Activated naive CD8-positive, alpha-beta T cell treated with anti-CD3 and anti-CD28 coated beads, Interleukin-2, amount 50 U/mL, for 24 hours (primary cell): ENCODE measurements at regions not wholly inside any gene's neighbourhood (a gene's known extent, or its start where the extent isn't known, plus 50 kb on each side); places are given as distances from the start of the nearest gene placed in this dataset.
"Not testable (repeated sequence)": the region's sequence is repeated elsewhere in the genome, so short reads cannot be mapped to it uniquely, and the experiment has no call there.

Experiments
- ATAC-seq: fragments of 150-1000 bp; cut with Tn5 transposase; one replicate; pipeline ENCODE4 v1.10.0; 2021
- DNase-seq: peaks from one replicate; pipeline ENCODE4 v3.0.0; 2021
- H3K27ac Mint-ChIP-seq: one replicate; pipeline ENCODE4 v1.8.0; 2021; ENCODE audit warnings: mild to moderate bottlenecking, mixed read lengths
- H3K27me3 Mint-ChIP-seq: one replicate; pipeline ENCODE4 v1.8.0; 2021; ENCODE audit warnings: mixed read lengths
- H3K36me3 Mint-ChIP-seq: one replicate; pipeline ENCODE4 v1.8.0; 2021; ENCODE audit warnings: low read depth, mixed read lengths
- H3K4me1 Mint-ChIP-seq: one replicate; pipeline ENCODE4 v1.8.0; 2021; ENCODE audit warnings: mixed read lengths
- H3K4me3 Mint-ChIP-seq: one replicate; pipeline ENCODE4 v1.8.0; 2021; ENCODE audit warnings: mild to moderate bottlenecking, moderate library complexity, mixed read lengths
- H3K9me3 Mint-ChIP-seq: one replicate; pipeline ENCODE4 v1.8.0; 2021; ENCODE audit warnings: mixed read lengths

- ATAC-seq (no peak), DNase-seq (no peak)
- Mint-ChIP-seq H3K4me1 (peaks cover 5% of the 10 kb centered on the region), H3K4me3 (no peak overlapping the region), H3K27me3 (peaks cover 24% of the 10 kb centered on the region), H3K36me3 (peaks cover 2% of the 10 kb centered on the region), H3K9me3 (no peaks in the 10 kb centered on the region), H3K27ac (no peak overlapping the region)
Measured at GRCh38 chr15:62856466-62857246, 185.9 kb upstream of the TPM1 start.

GRCh38 chr15:62857411-62857853 lies 185.1 kb upstream of the TPM1 start:
- peaks cover 5% of the 10 kb centered on the region for H3K4me1 Mint-ChIP-seq
- peak; percentile 83 for ATAC-seq
- peaks cover 24% of the 10 kb centered on the region for H3K27me3 Mint-ChIP-seq
- peak; percentile 5 for DNase-seq
- no peak overlapping the region for H3K27ac Mint-ChIP-seq
- H3K9me3 Mint-ChIP-seq: no peaks in the 10 kb centered on the region
- no peak overlapping the region for H3K4me3 Mint-ChIP-seq
- peaks cover 2% of the 10 kb centered on the region for H3K36me3 Mint-ChIP-seq

GRCh38 chr15:62858343-62858742 lies 184.2 kb upstream of the TPM1 start:
- Mint-ChIP-seq H3K9me3 (no peaks in the 10 kb centered on the region), H3K27ac (no peak overlapping the region), H3K4me1 (peaks cover 5% of the 10 kb centered on the region), H3K4me3 (no peak overlapping the region), H3K27me3 (peaks cover 27% of the 10 kb centered on the region), H3K36me3 (peaks cover 2% of the 10 kb centered on the region)
- DNase-seq: no peak
- no peak for ATAC-seq

GRCh38 chr15:62862717-62863116 lies 179.8 kb upstream of the TPM1 start:
- no peak overlapping the region for H3K4me3 Mint-ChIP-seq
- no peak for ATAC-seq

GRCh38 chr15:62866366-62866765 lies 176.2 kb upstream of the TPM1 start:
- Mint-ChIP-seq H3K36me3 (no peaks in the 10 kb centered on the region), H3K9me3 (no peaks in the 10 kb centered on the region), H3K4me3 (no peak overlapping the region), H3K27me3 (peaks cover 5% of the 10 kb centered on the region), H3K4me1 (no peaks in the 10 kb centered on the region), H3K27ac (no peak overlapping the region)
- no peak for ATAC-seq
- DNase-seq: no peak

More at GRCh38 chr15:62862717-62863116, 179.8 kb upstream of the TPM1 start:
- Mint-ChIP-seq H3K27ac (no peak overlapping the region), H3K36me3 (peaks cover 2% of the 10 kb centered on the region), H3K27me3 (peaks cover 20% of the 10 kb centered on the region), H3K9me3 (no peaks in the 10 kb centered on the region), H3K4me1 (no peaks in the 10 kb centered on the region)
- DNase-seq: no peak

GRCh38 chr15:62867844-62868243 lies 174.7 kb upstream of the TPM1 start:
- ATAC-seq (no peak), DNase-seq (no peak)
- no peaks in the 10 kb centered on the region for H3K9me3 Mint-ChIP-seq
- peaks cover 3% of the 10 kb centered on the region for H3K27me3 Mint-ChIP-seq
- H3K36me3 Mint-ChIP-seq: no peaks in the 10 kb centered on the region
- no peaks in the 10 kb centered on the region for H3K4me1 Mint-ChIP-seq
- no peak overlapping the region for H3K27ac Mint-ChIP-seq
- H3K4me3 Mint-ChIP-seq: no peak overlapping the region

GRCh38 chr15:62868507-62868906 lies 174.0 kb upstream of the TPM1 start:
- no peak for ATAC-seq
- no peaks in the 10 kb centered on the region for H3K9me3 Mint-ChIP-seq
- peaks cover 2% of the 10 kb centered on the region for H3K27me3 Mint-ChIP-seq
- H3K27ac Mint-ChIP-seq: no peak overlapping the region
- H3K4me3 Mint-ChIP-seq: no peak overlapping the region
- DNase-seq: no peak
- H3K36me3 Mint-ChIP-seq: no peaks in the 10 kb centered on the region
- H3K4me1 Mint-ChIP-seq: no peaks in the 10 kb centered on the region

GRCh38 chr15:62869116-62869515 lies 173.4 kb upstream of the TPM1 start:
- H3K4me3 Mint-ChIP-seq: no peak overlapping the region
- peaks cover 1% of the 10 kb centered on the region for H3K27me3 Mint-ChIP-seq
- DNase-seq (no peak), ATAC-seq (no peak)
- no peak overlapping the region for H3K27ac Mint-ChIP-seq
- H3K9me3 Mint-ChIP-seq: no peaks in the 10 kb centered on the region
- no peaks in the 10 kb centered on the region for H3K36me3 Mint-ChIP-seq
- no peaks in the 10 kb centered on the region for H3K4me1 Mint-ChIP-seq

GRCh38 chr15:62870216-62870615 lies 172.3 kb upstream of the TPM1 start:
- no peaks in the 10 kb centered on the region for H3K27me3 Mint-ChIP-seq
- no peaks in the 10 kb centered on the region for H3K9me3 Mint-ChIP-seq
- no peaks in the 10 kb centered on the region for H3K36me3 Mint-ChIP-seq
- no peaks in the 10 kb centered on the region for H3K4me1 Mint-ChIP-seq
- DNase-seq (no peak), ATAC-seq (no peak)
- H3K27ac Mint-ChIP-seq: no peak overlapping the region
- no peak overlapping the region for H3K4me3 Mint-ChIP-seq

- H3K36me3 Mint-ChIP-seq, ATAC-seq, H3K4me3 Mint-ChIP-seq, H3K27me3 Mint-ChIP-seq, H3K9me3 Mint-ChIP-seq, H3K4me1 Mint-ChIP-seq, DNase-seq, H3K27ac Mint-ChIP-seq: not testable (repeated sequence)
Measured at GRCh38 chr15:62870701-62871100, 171.8 kb upstream of the TPM1 start.

- H3K4me1 Mint-ChIP-seq: no peaks in the 10 kb centered on the region
- H3K4me3 Mint-ChIP-seq: no peak overlapping the region
- H3K9me3 Mint-ChIP-seq: no peaks in the 10 kb centered on the region
- DNase-seq (no peak), ATAC-seq (no peak)
- H3K27ac Mint-ChIP-seq: no peak overlapping the region
- H3K36me3 Mint-ChIP-seq: no peaks in the 10 kb centered on the region
- H3K27me3 Mint-ChIP-seq: no peaks in the 10 kb centered on the region
Measured at GRCh38 chr15:62873203-62873602, 169.3 kb upstream of the TPM1 start.

GRCh38 chr15:62874064-62874463 lies 168.5 kb upstream of the TPM1 start:
- no peak for DNase-seq
- Mint-ChIP-seq H3K27me3 (no peaks in the 10 kb centered on the region), H3K27ac (no peak overlapping the region)

GRCh38 chr15:62874959-62875625 lies 167.5 kb upstream of the TPM1 start:
- Mint-ChIP-seq H3K9me3 (no peaks in the 10 kb centered on the region), H3K27ac (no peak overlapping the region)

More at GRCh38 chr15:62874064-62874463, 168.5 kb upstream of the TPM1 start:
- Mint-ChIP-seq H3K36me3 (no peaks in the 10 kb centered on the region), H3K4me3 (no peak overlapping the region), H3K4me1 (no peaks in the 10 kb centered on the region), H3K9me3 (no peaks in the 10 kb centered on the region)
- no peak for ATAC-seq

GRCh38 chr15:62875626-62876021 lies 166.9 kb upstream of the TPM1 start:
- no peaks in the 10 kb centered on the region for H3K9me3 Mint-ChIP-seq
- peaks cover 11% of the 10 kb centered on the region for H3K4me1 Mint-ChIP-seq
- H3K27me3 Mint-ChIP-seq: peaks cover 4% of the 10 kb centered on the region
- no peak for DNase-seq
- H3K36me3 Mint-ChIP-seq: no peaks in the 10 kb centered on the region
- no peak overlapping the region for H3K27ac Mint-ChIP-seq
- no peak for ATAC-seq
- H3K4me3 Mint-ChIP-seq: no peak overlapping the region

More at GRCh38 chr15:62874959-62875625, 167.5 kb upstream of the TPM1 start:
- DNase-seq (no peak), ATAC-seq (no peak)
- H3K36me3 Mint-ChIP-seq: no peaks in the 10 kb centered on the region
- no peak overlapping the region for H3K4me3 Mint-ChIP-seq
- H3K27me3 Mint-ChIP-seq: peaks cover 4% of the 10 kb centered on the region
- H3K4me1 Mint-ChIP-seq: peaks cover 7% of the 10 kb centered on the region

- Mint-ChIP-seq H3K27me3 (peaks cover 4% of the 10 kb centered on the region), H3K4me1 (peaks cover 11% of the 10 kb centered on the region), H3K36me3 (no peaks in the 10 kb centered on the region), H3K9me3 (no peaks in the 10 kb centered on the region), H3K4me3 (no peak overlapping the region), H3K27ac (no peak overlapping the region)
- DNase-seq (no peak), ATAC-seq (no peak)
Measured at GRCh38 chr15:62877276-62877857, 165.2 kb upstream of the TPM1 start.
